Limb (tissue), 2 donors: ENCODE measurements at regions not wholly inside any gene's neighbourhood (a gene's known extent, or its start where the extent isn't known, plus 50 kb on each side); places are given as distances from the start of the nearest gene placed in this dataset.
"Not testable (repeated sequence)": the region's sequence is repeated elsewhere in the genome, so short reads cannot be mapped to it uniquely, and the experiment has no call there.

Experiments
- DNase-seq, 2 donors: peaks; one replicate each; pipeline ENCODE4 v3.0.0-alpha.2; 2016; ENCODE audit errors: extremely low spot score in 2 of 2

DNA sequence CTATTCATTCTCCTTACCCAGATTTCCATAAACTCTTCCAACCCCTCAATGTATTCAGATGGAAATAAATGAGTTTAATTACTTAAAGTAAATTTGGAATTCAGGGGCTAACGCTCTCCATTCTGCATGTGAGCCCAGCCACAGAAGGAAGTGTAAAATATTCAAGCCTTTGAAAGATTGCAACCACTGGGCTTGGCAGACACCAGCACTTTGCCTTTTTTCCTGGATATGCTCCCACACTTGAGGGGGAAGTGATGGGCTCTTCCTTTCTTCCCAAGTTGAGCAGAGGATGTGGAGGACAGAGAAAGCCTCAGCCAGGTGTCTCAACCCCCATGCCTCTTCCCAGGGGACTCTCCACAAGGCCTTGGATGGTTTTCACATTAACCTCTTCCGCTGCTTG lies 825.1 kb upstream of the EEF2KMT start:
- DNase-seq: peak in 1 of 2 donors; percentile 16

GRCh38 chr16:5918567-5919130 lies 821.1 kb upstream of the EEF2KMT start:
- DNase-seq: no peak

GRCh38 chr16:5917436-5918195 lies 820.0 kb upstream of the EEF2KMT start:
- no peak for DNase-seq

GRCh38 chr16:5916711-5917191 lies 819.2 kb upstream of the EEF2KMT start:
- no peak for DNase-seq

DNA sequence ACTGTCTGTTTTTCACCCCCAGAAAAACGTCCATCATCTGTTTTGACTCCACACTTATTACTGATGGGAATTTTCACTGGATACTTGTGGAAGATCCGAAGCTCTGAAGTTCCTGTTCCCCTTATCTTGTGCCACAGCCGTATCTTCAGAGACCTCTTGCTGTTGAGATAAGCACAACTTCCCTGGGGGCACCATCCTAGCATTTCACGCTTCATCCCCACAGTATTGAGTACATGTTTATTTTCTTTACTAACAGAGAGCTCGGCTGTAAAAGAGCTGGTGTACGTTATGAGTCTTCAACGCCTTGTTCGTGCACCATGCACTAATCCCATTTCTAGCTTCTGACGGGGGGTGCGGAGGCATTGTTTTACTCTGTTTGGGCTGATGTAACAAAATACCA lies 813.6 kb upstream of the EEF2KMT start:
- DNase-seq: no peak

GRCh38 chr16:5909556-5909955 lies 812.0 kb upstream of the EEF2KMT start:
- not testable (repeated sequence) for DNase-seq

GRCh38 chr16:5907544-5907943 lies 809.9 kb upstream of the EEF2KMT start:
- no peak for DNase-seq

DNA sequence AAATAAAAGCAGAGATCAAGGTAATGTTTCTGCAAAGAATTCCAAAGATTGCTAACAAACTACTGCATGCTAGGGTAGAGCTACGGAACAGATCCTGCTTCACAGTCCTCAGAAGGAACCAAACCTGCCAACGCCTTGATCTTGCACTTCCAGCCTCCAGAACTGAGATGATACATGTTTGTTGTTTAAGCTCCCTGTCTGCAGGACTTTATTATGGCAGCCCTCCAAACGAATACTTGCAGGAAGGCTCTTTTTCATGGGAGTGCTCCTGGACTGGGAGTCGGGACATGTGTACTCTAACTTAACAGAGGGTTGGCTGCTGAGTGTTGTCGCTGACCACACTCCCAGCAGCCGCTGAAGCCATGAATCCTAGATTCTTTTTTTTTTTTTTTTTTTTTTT lies 808.8 kb upstream of the EEF2KMT start:
- no peak for DNase-seq

DNA sequence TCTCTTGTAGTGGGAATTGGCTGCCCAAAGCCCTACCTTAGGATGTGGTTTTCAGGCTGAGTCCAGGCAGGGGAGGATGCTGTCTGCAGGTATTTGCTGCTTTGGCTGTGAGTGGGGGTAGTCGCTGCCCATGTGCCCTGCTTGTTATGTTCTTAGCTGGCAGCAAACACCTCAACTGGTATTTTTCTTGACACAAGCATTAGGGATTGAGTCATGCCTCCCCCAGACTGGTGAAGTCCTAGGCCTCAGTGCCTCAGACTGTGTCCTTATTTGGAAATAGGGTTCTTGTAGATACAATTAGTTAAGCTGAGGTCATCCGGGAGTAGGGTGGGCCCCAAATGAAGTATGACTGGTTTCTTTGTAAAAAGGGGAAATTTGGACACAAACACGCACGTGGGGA lies 808.3 kb upstream of the EEF2KMT start:
- DNase-seq: no peak

DNA sequence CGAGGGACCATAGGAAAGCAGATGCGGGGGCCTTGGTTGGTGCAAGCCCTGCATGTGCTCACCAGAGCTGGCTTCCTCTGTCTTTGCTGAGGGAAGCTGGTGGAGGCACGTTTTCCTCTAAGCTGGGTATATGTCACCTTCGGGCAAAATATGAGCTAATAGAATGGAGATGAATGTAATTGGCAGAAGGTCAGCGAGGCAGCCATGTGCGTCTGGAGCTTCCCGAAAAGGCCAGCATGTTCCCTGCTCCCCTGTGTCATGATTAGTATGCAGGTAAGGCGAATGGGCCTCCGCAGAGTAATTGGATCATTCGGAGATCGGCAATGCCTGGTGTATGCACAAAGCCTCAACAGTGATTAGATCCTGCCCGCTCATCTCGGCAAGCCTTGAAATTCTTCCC lies 806.2 kb upstream of the EEF2KMT start:
- DNase-seq: no peak

GRCh38 chr16:5903153-5903552 lies 805.6 kb upstream of the EEF2KMT start:
- no peak for DNase-seq

GRCh38 chr16:5900046-5900445 lies 802.5 kb upstream of the EEF2KMT start:
- DNase-seq: no peak

DNA sequence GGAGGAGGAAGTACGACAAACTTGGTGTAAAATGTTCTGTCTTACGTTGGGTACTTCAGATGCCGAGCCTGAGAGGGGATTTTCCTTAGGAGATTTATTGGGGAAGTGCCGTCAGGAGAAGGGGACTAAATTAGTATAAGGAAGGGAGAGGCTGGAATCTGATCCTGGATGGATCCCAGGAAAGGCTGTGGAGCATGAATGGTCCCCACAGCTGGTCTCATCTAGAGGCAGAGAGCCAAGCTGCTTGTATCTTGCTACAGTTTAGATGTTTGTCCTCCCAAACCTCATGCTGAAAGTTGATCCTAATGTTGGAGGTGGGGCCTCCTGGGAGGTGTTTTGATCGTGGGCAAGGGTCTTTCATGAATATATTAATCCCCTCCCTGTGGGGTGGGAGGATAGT lies 798.4 kb upstream of the EEF2KMT start:
- DNase-seq: peak in 1 of 2 donors; percentile 50

- DNase-seq: peak in 1 of 2 donors; percentile 32
These were observed 797.5 kb upstream of the EEF2KMT start for GRCh38 chr16:5895137-5895536.

DNA sequence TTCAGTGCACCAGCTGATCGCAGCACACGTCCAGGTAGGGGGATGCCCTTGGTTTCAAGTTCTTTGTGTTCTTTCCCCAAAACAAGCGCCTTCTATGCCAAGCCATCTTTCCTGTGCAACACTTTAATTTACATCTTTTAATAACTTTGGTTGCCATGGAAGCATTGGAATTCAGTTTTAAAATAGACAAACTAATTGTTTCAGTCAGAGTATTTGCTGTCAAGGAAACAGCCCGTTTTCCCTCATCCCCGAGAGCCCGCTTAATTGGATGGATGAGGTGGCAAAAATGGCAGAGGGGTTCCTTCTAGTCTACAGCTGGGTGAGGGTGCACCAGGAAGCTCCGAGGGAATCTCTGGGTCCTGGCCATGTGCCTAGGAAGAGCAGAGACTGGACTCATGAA lies 793.7 kb upstream of the EEF2KMT start:
- DNase-seq: no peak

DNA sequence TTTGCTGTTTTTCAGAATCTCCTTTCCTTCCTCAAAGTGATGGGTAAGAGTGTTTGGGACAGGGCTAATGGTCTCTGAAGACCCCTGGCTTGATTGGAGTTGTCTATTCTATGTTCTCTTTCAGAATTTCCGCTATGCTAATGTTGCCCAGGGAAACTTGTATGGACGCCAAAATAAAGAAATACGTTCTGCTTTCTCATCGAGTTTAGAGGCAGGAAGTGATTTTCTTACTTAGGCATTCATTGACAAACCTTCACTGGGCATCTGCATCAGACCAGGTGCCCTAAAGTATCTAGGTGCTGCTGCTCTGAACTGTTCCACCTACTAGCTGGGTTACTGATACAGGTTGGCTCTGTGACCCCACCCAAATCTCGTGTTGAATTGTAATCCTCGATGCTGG lies 787.9 kb upstream of the EEF2KMT start:
- DNase-seq: no peak

- no peak for DNase-seq
These were observed 787.4 kb upstream of the EEF2KMT start for GRCh38 chr16:5884996-5885395.

- DNase-seq: no peak
These were observed 786.7 kb upstream of the EEF2KMT start for GRCh38 chr16:5884339-5884738.

DNA sequence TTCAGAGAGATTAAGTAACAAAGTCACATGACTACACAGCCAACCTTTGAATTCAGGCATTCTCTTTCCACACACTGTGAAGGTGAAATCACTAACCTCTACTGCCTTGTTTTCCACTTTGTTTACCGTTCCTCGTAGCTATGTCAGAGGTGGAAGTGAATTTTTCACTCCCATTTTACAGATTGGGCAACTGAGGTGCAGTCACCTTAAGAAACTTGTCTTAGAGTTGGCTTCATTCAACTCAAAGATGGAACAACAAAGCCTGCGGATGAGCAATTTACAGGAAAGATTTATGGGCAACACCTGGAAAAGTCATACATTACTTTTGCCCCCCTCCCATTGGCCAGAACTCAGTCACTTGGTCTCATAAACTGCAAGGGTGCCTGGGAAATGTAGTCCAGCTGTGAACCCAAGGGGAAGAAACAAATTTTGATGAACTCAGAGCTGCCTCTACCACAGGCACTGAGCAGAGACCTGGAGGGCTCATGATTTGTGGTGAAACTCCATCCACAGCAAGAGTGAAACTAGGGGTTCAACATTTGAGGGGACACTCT lies 784.6 kb upstream of the EEF2KMT start:
- no peak for DNase-seq

DNA sequence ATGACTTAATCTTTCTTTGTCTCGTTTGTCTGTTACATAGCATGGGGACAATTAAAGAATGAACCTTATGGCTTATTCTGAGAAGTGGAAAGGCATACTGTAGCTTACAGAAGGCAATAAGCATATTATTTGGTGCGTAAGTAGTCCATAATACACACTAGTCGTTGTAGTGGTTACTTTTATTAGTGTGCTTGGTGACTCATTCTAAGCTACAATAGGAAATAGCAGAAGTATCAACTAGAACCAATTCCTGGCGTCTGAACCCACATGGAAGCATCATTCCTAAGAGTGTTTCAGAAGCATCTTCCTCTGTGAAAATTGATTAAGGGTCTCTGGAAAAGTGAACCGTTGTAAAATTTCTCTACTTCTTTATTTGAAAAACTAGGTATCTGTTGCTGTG lies 777.8 kb upstream of the EEF2KMT start:
- no peak for DNase-seq

GRCh38 chr16:5874899-5875298 lies 777.3 kb upstream of the EEF2KMT start:
- no peak for DNase-seq

DNA sequence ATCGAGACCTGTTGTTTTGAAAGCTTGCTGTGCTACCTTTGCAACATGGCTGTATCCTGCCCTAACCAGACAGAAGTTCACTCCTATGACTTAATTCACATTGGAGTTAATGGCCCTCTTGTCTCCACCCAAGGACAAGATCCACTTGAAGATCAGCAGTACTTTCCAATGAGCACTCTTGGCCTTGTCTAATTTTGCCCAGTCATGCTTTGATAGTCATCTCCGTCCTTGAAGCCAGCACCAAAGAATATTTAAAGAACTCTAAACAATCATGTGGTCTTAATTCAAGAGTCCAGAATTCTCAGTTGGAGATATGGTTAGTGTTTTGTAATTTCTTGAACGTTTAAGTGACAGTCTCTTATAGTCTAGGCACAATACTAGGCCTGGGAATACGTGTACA lies 775.6 kb upstream of the EEF2KMT start:
- DNase-seq: no peak
